Right ventricle myocardium inferior (tissue), 1 donor: ENCODE measurements at regions not wholly inside any gene's neighbourhood (a gene's known extent, or its start where the extent isn't known, plus 50 kb on each side); places are given as distances from the start of the nearest gene placed in this dataset.
"Not testable (repeated sequence)": the region's sequence is repeated elsewhere in the genome, so short reads cannot be mapped to it uniquely, and the experiment has no call there.

Experiments used
- ATAC-seq: fragments of 200-7000 bp; cut with Tn5 transposase; one replicate; pipeline ENCODE4 v1.9.1; 2020; ENCODE audit warnings: mild to moderate bottlenecking, moderate library complexity
- DNase-seq: peaks from one replicate; pipeline ENCODE4 v3.0.0; 2021; ENCODE audit errors: missing footprints
- intact Hi-C: fragments of 100-400 bp; cut with DNase I; formaldehyde crosslinking; loops from one replicate; pipeline ENCODE4 v1.11.0; 2022
- donor health status: DM: no; HTN: yes; CAD: no; lungs with severe emphysema.

DNA sequence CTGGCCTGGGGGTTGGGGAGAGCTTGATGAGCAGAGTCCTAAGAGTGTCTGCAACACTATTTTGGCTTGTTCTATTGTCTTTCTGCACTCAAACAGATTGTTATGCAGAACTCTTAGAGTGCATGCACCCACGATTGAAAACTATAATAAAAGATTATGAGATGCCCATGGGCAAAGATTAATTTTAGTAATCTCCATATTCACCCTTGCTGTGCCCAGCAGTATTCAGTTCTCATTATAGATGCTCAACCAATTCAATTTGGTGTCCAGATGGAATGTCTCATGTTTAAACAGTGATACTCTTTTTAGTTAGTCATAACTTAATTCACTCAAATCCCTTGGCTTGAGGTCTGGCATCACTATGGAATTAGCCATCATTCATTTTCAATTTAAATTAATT is 952.5 kb downstream of the CDH8 start:
- ATAC-seq = no peak
- DNase-seq = no peak
- intact Hi-C loops = no loop called here

DNA sequence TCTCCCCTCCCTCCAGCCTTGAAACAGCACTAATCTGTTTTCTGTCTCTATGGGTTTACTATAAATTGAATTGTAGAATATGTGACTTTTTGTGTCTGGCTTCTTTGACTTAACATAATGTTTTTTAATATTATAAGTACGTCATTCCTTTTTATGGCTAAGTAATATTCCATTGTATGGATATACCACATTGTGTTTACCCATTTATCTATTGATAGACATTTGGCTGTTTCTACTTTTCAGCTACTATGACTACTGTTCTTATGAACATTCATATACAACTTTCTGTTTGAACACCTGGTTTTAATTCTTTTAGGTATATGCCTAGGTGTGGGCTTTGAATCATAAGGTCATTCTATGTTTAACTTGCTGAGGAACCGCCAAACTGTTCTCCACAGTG is 961.9 kb downstream of the CDH8 start:
- DNase-seq (no peak), ATAC-seq (no peak)
- intact Hi-C loops = no loop called here

DNA sequence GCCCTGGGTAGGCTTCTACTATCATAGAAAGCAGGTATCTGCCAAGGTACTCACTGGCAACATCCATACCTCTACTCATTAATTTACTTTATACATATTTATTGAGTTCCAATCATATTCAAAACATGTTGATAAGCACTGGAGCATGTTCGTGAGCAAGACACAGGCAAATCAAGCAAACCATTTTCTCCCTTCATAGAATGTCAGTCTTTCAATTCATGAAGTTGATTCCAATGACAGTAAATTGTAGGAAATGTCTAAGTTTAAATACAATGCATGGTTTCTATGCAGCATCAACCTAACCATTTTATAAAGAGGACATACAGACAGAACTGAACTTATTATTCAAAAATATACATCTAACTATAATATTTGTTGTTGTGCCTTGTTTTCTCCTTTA is 978.6 kb downstream of the CDH8 start:
- intact Hi-C loops = no loop called here
- DNase-seq (no peak), ATAC-seq (no peak)

DNA sequence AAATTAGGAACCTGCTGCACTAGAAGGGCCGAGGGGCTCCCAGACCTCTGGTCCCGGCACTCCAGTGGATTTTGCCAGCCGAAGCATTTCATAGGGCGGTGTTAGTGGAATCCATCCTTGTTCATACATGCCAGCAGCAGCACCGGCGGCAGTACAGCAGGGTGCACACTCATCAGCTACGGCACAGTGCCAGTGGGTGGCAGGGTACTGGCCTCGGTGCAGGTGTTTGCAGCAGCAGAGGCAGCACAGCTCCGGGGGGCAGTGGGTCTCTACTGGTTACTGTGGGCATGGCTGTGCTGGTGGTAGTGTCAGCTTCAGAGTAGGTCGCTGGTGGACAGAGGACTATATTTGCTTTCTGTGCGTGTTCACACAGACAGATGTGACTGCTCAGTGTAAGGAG is 985.7 kb downstream of the CDH8 start:
- intact Hi-C loops = no loop called here
- ATAC-seq (no peak), DNase-seq (no peak)

DNA sequence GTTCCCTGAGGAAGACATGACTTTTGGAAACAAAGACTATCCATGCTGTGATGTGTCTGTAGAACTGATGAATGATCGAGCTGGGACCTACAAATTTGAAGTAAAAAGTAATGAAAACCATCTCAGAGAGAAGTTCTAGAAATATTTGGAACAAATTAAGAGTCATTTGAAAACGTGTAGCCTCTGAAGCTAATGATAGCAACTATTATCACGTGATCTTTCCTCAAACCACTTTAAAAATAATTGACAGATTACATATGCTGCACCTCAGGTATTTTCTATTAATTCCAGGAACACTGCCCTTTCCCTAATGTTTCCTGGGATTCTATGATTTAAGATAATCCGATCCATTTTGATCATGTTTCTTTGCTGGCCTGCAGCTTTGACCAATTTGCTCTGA is 990.3 kb downstream of the CDH8 start:
- ATAC-seq (no peak), DNase-seq (no peak)
- intact Hi-C loops = no loop called here

DNA sequence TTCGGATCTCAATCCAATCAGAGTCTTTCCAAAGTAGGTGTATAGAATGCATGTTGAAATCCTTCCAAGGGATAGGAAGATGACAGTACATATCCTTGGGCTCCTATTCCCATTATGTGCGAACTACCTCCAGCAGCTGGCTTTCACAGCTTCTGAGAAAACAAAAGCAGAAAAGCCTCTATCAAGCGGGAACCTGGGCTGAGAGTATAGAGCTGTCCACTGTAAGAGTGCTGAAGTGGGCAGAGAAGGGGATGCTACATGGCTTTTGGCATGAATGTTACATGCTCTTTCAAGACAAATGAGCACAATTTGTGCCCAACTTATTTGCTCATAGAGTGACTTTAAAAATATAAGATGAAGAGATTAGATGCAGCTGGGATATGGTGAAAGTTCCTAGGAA is 993.5 kb downstream of the CDH8 start:
- DNase-seq (no peak), ATAC-seq (no peak)
- intact Hi-C loops = no loop called here

DNA sequence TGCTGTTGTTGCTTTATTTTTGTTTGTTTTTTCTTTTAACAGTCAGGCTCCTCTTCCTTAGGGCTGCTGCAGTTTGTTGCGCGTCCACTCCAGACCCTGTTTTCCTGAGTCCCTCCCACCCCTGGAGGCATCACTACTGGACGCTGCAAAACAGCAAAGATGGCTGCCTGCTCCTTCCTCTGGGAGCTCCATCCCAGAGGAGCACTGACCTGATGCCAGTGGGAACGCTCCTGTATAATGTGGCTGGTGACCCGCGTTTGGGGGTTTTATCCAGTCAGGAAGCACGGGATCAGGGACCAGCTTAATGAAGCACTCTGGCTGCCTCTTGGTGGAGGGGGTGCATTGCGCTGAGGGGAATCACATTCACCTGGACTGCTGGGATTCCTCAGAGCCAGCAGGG is 1005.6 kb downstream of the CDH8 start:
- DNase-seq = no peak
- intact Hi-C loops = no loop called here
- ATAC-seq = no peak

DNA sequence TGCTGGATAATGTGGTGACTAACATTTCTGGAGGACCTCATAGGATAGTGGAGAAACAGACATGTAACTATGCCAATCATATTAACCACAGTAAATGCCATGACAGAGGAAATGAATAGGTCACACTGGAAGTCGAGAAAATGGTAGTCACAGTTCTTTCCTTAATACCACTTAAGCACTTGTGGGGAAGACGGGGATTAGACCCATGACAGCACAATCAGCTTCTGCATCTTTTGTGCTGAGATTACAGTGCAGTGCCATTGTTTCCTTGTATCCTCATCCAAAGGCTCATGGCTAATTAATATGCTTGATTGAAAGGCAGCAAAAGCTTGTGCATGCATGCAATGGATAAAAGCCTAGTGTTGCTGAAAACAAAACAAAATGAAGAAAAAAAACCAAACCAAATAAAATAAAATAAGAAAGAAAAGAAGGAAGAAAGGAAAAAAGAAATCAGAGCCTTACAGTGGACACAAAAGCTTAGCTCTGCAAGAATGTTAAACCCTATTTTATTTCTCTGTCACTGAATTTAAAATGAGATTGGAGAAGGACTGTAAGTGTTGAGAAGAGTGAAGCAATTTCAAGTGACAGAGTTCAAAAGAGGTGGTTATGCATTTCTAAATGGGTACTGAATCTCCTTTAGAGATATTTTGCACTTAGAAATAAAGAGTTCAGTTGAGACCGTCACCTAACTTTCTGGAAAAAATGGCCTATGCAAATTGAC is 1011.9 kb downstream of the CDH8 start:
- DNase-seq (no peak), ATAC-seq (no peak)
- intact Hi-C loops = no loop called here

DNA sequence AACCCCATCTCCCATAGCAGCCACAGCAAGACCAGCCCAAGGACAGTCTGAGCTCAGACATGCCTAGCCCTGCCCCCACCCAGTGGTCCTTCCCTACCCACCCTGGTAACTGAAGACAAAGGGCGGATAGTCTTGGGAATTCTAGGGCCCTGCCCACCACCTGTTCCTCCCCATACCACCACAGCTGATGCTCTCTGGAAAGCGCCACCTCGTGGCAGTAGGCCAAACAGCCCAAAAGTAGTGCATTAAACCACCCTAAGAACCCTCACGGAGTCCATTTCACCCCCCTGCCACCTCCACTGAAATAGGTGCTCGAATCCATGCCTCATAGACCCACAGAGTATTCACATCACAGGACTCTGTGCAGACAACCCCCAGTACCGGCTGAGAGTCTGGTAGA is 1021.4 kb downstream of the CDH8 start:
- ATAC-seq (no peak), DNase-seq (no peak)
- intact Hi-C loops = no loop called here

DNA sequence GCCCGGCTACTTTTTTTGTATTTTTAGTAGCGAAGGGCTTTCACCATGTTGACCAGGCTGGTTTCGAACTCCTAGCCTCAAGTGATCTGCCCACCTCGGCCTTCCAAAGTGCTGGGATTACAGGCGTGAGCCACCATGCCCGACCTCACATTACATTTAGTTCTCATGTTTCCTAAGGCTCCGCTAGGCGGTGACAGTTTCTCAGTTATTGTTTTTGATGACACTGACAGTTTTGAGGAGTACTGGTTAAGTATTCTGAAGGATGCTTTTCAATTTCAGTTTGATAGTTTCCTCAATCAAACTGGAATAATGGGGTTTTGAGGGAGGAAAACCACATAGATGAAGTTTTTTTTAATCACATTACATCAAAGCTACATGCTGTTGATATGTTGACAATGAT is 1028.5 kb downstream of the CDH8 start:
- no peak for ATAC-seq
- no peak for DNase-seq
- intact Hi-C loops = no loop called here

DNA sequence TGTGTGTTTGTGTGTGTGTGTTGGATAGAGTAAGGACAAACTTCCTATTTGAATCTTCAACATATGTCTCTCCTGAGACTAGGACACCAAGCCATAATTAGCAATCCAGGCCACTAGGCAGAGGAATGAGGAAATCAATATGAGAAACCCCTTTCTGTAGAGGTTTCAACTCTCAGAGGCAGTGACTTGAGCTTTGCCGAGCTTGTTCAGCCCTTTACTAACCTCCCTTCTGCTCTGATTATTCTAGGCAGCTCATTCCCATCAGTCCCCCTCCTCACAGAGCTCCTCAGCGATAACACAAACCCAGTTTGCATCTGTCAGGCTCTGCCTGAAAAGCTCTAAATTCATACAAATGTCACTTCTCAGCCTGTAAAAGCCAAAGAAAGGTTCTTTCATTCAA is 1030.3 kb downstream of the CDH8 start:
- no peak for ATAC-seq

DNA sequence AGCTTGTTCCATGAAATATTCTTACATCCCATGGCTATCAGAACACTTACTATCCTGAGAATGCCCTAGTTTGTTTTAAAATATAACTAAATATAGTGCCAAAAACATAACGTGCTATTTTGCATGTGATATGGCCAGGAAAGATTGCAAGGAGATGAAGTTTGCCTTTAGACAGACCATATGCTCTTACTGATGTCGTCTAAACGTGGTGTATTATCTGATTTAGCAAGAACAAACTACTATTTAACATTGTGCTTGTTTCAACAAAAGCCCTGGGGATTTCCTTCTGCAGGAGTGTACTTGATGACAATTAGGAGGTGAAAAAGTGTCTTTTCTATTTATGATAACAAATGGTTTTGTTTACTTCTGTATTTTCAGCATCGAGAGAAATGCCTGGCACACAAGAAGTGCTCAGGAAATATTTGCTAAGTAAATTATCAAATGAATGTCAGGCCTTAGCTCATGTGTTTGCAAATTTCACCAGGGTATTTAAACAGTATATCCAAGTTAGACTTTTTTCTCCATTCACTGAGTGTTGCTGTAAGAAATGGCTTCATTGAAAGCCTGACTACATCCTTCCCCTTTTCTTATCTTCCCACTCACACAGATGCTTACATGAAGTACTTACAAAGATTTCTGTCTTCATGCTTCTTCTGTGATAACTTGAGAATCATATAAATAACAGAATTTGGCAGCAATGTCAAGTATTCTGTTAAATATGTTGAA is 1033.6 kb downstream of the CDH8 start:
- no peak for ATAC-seq
- intact Hi-C loops = no loop called here
- DNase-seq = no peak

More for the DNA sequence above, 1030.3 kb downstream of the CDH8 start:
- intact Hi-C loops = no loop called here
- DNase-seq = no peak

DNA sequence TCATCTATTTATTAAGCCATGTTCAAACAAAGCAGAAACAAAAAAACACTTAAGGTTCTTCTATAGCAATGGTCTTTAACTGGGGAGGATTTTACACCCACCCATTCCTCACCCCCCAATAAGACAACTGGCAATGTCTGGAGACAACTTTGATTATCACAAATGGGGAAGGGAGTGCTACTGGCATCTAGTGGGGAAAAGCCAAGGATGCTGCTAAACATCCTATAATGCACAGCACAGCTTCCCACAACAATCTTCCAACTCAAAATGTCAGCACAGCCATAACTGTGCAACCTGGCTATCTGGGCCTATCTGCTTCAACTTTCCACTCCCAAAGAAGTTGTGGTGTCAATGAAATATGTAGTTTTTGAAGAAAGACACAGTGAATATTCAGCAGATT is 1044.4 kb downstream of the CDH8 start:
- ATAC-seq = no peak
- intact Hi-C loops = no loop called here

DNA sequence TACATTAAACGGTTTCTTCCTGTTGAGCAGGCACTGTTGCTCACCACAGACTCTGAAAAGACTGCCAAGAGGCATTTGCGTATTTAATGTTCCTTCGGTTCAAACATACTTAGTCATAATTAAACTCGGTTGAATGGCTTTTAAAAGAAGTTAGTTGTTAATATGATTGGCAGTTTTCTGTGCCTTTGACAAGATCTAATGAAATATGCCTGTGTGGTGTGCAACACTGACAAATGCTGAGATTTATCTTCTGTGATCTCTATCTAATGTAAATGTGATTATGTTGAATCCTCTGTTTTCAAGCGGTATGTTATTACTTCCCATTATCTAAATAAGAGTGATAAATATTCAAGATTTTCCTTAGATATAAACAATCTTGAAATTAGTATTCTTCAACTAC is 1046.6 kb downstream of the CDH8 start:
- ATAC-seq = no peak
- no peak for DNase-seq
- intact Hi-C loops = no loop called here

More for the DNA sequence above, 1044.4 kb downstream of the CDH8 start:
- no peak for DNase-seq

DNA sequence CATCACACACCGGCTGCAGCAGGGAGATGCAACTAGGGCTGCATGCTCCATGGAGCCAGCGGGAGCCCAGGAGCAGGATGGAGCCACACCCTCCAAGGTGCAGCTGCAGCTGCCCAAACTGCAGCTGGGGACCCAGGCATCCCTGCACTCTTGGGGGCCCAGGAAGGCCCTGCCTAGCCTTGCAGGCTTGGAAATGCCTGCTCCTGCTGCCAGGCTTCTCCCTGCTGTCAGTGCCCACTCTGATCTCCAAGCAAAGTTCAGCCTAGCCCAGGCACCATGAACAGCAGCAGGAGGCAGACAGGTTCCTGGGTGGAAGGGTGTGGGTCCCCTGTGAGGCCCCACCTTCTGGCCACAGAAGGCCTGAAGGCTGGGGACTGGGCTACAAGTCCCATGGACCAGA is 1057.1 kb downstream of the CDH8 start:
- no peak for DNase-seq
- no peak for ATAC-seq

DNA sequence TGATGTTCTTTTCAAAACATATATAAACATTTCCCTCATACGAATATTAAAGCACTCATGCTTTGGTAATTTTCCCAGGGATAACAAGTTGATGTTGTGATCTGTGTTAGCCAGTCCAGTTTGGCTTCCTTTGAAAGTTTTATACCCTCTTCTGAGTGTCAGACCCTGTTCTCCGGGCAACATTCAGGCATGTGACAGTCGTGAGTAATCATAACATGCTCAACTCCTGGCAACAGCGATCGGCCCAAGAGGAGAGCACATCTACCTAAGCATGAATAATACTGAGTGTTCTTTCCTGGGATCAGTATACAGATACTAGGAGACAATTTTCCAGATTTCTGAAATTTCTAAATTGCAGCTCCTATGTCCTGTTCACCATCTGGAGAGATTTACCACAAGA is 1086.4 kb downstream of the CDH8 start:
- no peak for ATAC-seq
- intact Hi-C loops = no loop called here
- no peak for DNase-seq

More for the DNA sequence above, 1057.1 kb downstream of the CDH8 start:
- intact Hi-C loops = no loop called here

DNA sequence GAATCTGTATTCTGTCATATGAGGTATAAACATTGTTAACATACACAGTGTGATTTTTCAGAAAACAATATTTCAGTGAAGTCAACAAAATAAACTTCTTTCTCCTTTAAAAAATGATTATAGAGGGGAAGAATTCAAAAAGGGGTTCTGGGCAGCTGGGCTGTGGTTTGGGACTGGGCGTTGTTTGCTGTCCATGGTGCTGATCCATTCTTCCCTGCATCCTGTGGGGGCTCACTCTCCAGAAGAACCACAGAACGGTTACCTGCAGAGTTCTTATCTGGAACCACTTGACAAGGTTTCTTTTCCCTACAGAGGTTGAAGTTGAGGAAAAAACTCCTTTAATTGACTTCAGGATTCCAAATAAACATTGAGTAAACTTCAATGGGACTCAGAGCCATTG is 1091.0 kb downstream of the CDH8 start:
- intact Hi-C loops = no loop called here

DNA sequence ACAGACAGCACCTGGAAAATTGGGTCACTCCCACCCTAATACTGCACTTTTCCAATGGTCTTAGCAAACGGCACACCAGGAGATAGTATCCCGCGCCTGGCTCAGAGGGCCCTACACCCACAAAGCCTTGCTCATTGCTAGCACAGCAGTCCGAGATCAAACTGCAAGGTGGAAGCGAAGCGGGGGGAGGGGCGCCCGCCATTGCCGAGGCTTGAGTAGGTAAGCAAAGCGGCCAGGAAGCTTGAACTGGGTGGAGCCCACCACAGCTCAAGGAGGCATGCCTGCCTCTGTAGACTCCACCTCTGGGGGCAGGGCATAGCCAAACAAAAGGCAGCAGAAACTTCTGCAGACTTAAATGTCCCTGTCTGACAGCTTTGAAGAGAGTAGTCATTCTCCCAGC is 1100.0 kb downstream of the CDH8 start:
- intact Hi-C loops, DNase-seq: not testable (repeated sequence)

More for the DNA sequence above, 1091.0 kb downstream of the CDH8 start:
- ATAC-seq (no peak), DNase-seq (no peak)

DNA sequence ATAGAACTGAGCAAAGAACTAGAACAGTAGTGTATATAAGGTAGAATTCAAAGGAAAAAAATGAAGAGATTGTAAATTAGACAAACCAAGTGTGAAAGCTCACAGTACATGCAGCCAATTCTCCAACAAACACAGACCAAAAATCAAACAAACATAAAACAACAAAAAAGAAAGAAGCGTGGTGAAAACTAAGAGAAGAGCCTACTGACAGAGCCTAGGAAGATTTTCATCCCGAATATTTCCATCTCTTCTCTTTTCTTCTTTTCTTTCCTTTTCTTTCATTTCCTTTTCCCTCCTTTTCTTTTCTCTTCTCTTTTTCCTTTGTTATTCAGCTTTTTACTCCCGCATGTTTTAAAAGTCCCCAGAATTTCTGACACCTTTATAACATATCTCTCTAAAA is 1103.6 kb downstream of the CDH8 start:
- intact Hi-C loops = no loop called here
- DNase-seq (no peak), ATAC-seq (no peak)

More for the DNA sequence above, 1100.0 kb downstream of the CDH8 start:
- not testable (repeated sequence) for ATAC-seq

DNA sequence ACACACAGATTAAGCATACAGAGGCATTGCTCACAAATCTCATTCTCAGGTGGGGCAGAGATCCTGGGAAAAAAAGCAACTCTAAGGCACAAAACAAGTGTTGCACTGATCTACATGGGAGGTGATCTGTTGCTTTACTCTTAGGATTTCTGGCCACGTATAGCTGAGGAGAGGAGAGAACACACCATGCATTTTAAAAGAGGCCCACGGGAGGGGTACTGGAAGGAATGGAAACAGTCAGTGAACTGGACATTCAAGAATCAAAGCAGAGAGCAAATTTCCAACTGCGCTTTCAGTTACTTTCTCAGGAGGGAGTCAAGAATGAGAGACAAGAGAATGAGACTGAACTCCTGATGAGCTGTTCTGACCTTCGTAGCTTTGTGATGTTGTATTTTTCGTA is 1105.9 kb downstream of the CDH8 start:
- DNase-seq (no peak), ATAC-seq (no peak)
- intact Hi-C loops = no loop called here

DNA sequence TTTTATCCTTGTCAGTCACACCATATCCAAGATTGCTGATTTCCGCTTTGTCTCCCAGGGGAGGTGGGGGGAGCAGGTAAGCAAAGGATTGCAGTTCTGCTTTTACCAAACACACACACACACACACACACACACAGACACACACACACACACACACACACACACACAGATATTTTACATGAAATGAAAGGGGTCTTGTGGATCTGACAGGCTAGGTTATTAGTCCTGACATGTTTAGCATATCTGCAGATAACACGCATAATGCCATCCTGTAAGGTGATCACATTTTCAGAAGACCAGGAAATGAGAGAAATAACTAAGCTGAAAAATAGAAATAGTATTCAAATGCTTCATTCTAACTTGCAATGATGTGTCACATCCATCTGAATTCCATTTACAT is 1113.3 kb downstream of the CDH8 start:
- intact Hi-C loops = no loop called here
- ATAC-seq = no peak
- DNase-seq = no peak
